Endometrial microvascular endothelial cells (primary cell): ENCODE measurements at regions not wholly inside any gene's neighbourhood (a gene's known extent, or its start where the extent isn't known, plus 50 kb on each side); places are given as distances from the start of the nearest gene placed in this dataset.

Experiments used
- in situ Hi-C: cut with HindIII; loops from 2 replicates; pipeline ENCODE4 v1.10.0; 2017; ENCODE audit warnings: low sequenced_read_pairs, low pct_unique_long_range_greater_than_20kb; ENCODE audit errors: inconsistent ontology term

DNA sequence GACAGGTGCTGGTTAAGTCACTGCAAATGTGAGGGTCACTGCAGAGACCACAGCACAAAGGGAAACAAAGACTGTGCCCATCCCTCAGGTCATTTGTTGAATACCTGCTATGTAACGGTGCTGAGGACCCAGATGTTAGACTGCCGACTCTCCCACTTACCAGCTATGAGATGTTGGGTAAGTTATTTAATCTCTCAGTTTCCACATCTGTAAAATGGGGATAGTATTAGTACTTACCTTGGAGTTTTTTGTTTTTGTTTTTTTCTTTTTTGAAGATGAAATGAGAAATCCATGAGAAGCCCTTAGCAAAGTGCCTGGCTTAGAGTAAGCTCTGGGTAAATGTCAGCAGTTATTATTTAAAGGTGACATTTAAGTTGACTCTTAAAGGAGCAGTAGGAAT lies 50.5 kb upstream of the PMFBP1 start:
- in situ Hi-C loops = no loop called here
